Loucy (cell line): ENCODE measurements at regions not wholly inside any gene's neighbourhood (a gene's known extent, or its start where the extent isn't known, plus 50 kb on each side); places are given as distances from the start of the nearest gene placed in this dataset.

ENCODE experiments used
- CTCF ChIP-seq: fragments of 200-600 bp; sonication (generic); conservative IDR thresholded peaks from 2 replicates; pipeline ENCODE4 v1.5.1; 2014; ENCODE audit warnings: mild to moderate bottlenecking, antibody characterized with exemption, low read length
- EZH2phosphoT487 ChIP-seq: fragments of 200-600 bp; IDR thresholded peaks from 2 replicates; pipeline ENCODE4 v1.6.1; 2018; ENCODE audit warnings: antibody characterized with exemption, mild to moderate bottlenecking, moderate library complexity, borderline replicate concordance

GRCh38 chr14:97028382-97028781, 231.2 kb downstream of the VRK1 start:
- TF ChIP-seq CTCF (no peak), EZH2phosphoT487 (no peak)
